ENCODE measurements at regions not wholly inside any gene's neighbourhood (a gene's known extent, or its start where the extent isn't known, plus 50 kb on each side); places are given as distances from the start of the nearest gene placed in this dataset.

DNA sequence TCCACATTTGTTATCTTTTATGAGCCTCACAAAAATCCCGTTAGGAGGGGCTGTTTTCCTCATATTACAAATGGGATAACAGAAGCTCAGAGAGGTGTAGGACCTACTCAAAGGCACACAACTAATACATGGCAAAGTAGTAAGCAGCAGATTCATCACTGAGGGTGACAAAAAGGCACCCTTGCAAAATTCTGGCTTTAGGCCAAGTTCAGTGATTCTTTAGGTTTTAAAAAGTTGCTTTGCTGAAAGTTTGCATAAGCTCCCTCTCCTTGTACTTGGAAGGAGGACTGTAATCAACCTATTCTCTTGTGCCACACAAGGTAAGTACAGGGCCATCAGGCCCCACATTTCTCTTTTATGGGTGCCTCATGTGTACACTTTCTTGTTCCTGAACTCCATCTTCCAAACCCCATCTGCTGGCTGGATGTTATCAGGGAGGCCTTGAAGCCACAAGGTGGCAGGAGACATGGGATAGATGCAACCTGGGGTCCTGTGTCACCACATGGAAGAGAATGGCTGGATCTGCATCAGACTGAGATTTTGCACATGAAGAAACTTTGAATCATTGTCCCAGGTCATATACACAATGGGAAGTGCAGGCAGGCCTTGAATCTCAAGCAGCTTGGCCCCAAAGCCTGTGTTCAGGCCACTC, 311.6 kb downstream of the MSX2 start:
- Histone ChIP-seq H3K4me1 (ENCODE audit: insufficient read depth) (no peaks in the 10 kb centered on the region), H3K4me3 (no peak overlapping the region), H3K9me3 (no peaks in the 10 kb centered on the region), H3K36me3 (no peaks in the 10 kb centered on the region), H3K27me3 (no peaks in the 10 kb centered on the region), H3K27ac (no peak overlapping the region)
- intact Hi-C loops (cut with DNase I): no loop called here
- no peak for DNase-seq
- TF ChIP-seq EP300 (IDR thresholded peaks at IDR 0.05) (no peak), POLR2A (IDR thresholded peaks at IDR 0.05) (no peak)
- TF ChIP-seq, protein P1, sequence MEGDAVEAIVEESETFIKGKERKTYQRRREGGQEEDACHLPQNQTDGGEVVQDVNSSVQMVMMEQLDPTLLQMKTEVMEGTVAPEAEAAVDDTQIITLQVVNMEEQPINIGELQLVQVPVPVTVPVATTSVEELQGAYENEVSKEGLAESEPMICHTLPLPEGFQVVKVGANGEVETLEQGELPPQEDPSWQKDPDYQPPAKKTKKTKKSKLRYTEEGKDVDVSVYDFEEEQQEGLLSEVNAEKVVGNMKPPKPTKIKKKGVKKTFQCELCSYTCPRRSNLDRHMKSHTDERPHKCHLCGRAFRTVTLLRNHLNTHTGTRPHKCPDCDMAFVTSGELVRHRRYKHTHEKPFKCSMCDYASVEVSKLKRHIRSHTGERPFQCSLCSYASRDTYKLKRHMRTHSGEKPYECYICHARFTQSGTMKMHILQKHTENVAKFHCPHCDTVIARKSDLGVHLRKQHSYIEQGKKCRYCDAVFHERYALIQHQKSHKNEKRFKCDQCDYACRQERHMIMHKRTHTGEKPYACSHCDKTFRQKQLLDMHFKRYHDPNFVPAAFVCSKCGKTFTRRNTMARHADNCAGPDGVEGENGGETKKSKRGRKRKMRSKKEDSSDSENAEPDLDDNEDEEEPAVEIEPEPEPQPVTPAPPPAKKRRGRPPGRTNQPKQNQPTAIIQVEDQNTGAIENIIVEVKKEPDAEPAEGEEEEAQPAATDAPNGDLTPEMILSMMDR (IDR thresholded peaks at IDR 0.05): no peak
- 0 to 28% (median 0%) methylated on average over 1 of the region's 1 CpG for WGBS, 3 donors

DNA sequence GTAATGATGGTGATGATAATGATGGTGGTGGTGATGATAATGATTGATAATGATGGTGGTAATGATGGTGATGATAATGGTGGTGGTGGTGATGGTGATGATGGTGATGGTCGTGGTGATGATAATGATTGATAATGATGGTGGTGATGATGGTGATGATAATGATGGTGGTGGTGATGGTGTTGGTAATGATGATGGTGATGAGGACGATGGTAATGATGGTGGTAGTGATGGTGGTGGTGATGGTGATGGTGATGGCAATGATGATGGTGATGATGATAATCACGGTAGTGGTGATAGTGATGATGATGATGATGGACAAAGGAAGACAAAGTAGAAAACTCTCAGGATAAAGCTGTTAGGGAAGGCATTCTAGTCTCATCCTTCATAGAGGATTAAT, 310.5 kb downstream of the MSX2 start:
- no peak overlapping the region for H3K27ac ChIP-seq
- intact Hi-C loops (cut with DNase I): no loop called here
- WGBS, 3 donors: 78 to 89% (median 87%) methylated on average over 3 of the region's 3 CpGs
- no peaks in the 10 kb centered on the region for H3K36me3 ChIP-seq
- H3K4me1 ChIP-seq (ENCODE audit: insufficient read depth): no peaks in the 10 kb centered on the region
- H3K27me3 ChIP-seq: no peaks in the 10 kb centered on the region
- no peak overlapping the region for H3K4me3 ChIP-seq
- no peak for TF ChIP-seq POLR2A (IDR thresholded peaks at IDR 0.05)
- TF ChIP-seq EP300 (IDR thresholded peaks at IDR 0.05): no peak
- TF ChIP-seq, protein P1 (IDR thresholded peaks at IDR 0.05): no peak
- no peak for DNase-seq
- H3K9me3 ChIP-seq: no peaks in the 10 kb centered on the region

DNA sequence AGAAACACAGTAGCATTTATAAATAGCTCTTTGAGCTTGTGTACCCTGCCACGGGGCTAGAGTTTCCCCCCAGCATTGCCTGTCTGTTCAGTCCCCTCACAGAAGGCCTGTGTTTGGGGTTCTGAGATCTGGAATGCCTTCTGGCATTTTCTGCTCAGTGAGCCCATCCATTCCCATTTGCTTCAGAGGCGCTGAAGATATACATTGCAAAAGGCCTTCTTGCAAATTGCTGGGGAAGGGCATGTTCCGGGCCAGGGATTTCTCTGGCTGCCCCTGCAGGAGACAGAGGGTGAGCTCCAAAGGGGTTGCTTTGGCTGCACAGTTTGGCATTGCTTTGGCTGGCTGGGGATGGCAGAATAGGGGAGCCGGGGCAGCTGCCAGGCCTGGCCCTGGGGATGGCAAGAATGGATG, 308.4 kb downstream of the MSX2 start:
- WGBS, 3 donors: 76 to 77% (median 77%) methylated on average over 4 of the region's 4 CpGs
- H3K27me3 ChIP-seq: no peaks in the 10 kb centered on the region
- no peak overlapping the region for H3K4me3 ChIP-seq
- no peaks in the 10 kb centered on the region for H3K9me3 ChIP-seq
- intact Hi-C loops (cut with DNase I): no loop called here
- DNase-seq: no peak
- H3K27ac ChIP-seq: no peak overlapping the region
- H3K36me3 ChIP-seq: no peaks in the 10 kb centered on the region
- no peaks in the 10 kb centered on the region for H3K4me1 ChIP-seq (ENCODE audit: insufficient read depth)
- no peak for TF ChIP-seq POLR2A (IDR thresholded peaks at IDR 0.05)
- TF ChIP-seq EP300 (IDR thresholded peaks at IDR 0.05): no peak
- TF ChIP-seq, protein P1 (IDR thresholded peaks at IDR 0.05): no peak

DNA sequence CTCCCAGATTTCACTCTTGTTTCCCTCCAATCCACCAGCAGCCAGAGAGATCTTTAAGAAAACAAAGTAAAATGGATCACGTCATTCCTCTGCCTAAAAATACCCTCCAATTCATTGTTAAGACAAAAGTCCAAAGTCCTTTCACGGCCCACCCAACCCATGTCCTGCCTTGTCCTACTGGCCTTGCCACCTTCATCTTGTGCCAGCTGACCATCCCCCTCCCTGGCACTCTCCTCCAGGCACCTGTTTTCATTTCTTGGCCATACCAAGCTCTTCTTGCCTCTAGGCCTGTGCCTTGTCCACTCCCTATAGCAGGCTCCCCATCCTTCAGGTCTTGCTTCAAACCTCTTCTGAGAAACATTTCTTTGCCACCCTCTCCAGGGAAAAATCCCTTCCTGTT, 307.6 kb downstream of the MSX2 start:
- no peaks in the 10 kb centered on the region for H3K9me3 ChIP-seq
- WGBS, 3 donors: 68 to 75% (median 75%) methylated on average over 2 of the region's 2 CpGs
- no peak overlapping the region for H3K4me3 ChIP-seq
- no peak for DNase-seq
- no peaks in the 10 kb centered on the region for H3K4me1 ChIP-seq (ENCODE audit: insufficient read depth)
- H3K27me3 ChIP-seq: no peaks in the 10 kb centered on the region
- no peaks in the 10 kb centered on the region for H3K36me3 ChIP-seq
- H3K27ac ChIP-seq: no peak overlapping the region
- TF ChIP-seq EP300 (IDR thresholded peaks at IDR 0.05): no peak
- TF ChIP-seq, protein P1 (IDR thresholded peaks at IDR 0.05): no peak
- TF ChIP-seq POLR2A (IDR thresholded peaks at IDR 0.05): no peak
- intact Hi-C loops (cut with DNase I): no loop called here

Data from ovary (tissue), 7 donors.